HCT116 (cell line): ENCODE measurements at regions not wholly inside any gene's neighbourhood (a gene's known extent, or its start where the extent isn't known, plus 50 kb on each side); places are given as distances from the start of the nearest gene placed in this dataset.

ENCODE experiments used
- ATAC-seq: fragments of 200-7000 bp; cut with Tn5 transposase; 2 replicates; pipeline ENCODE4 v1.9.1; 2020; ENCODE audit warnings: mild to moderate bottlenecking, moderate library complexity
- BruUV-seq: library from RNA; stranded (reverse); fragments of 400-500 nt; replicated peaks from 2 replicates; lab custom pipeline; 2021; lab: Mats Ljungman, UMichigan
- CTCF ChIA-PET: fragments of 300-600 bp; sonication (Branson Sonifier 250); formaldehyde crosslinking; loops from one replicate; lab custom pipeline; 2021; ENCODE audit warnings: antibody characterized with exemption; lab: Charles Lee
- POLR2A ChIA-PET: fragments of 300-600, 350-600 bp; sonication (Branson Sonifier 250); formaldehyde crosslinking; loops from one replicate; lab custom pipeline; 2021; ENCODE audit warnings: antibody characterized with exemption; lab: Charles Lee
- RAD21 ChIA-PET, 2 experiments: fragments of 300-600 bp; sonication (Branson Sonifier 250); formaldehyde crosslinking; loops; one replicate each; lab custom pipeline; 2023; ENCODE audit warnings: low total read pairs in 2 of 2; ENCODE audit not compliant: uncharacterized antibody in 2 of 2, unreplicated experiment in 2 of 2, low non-redundant PET in 1 of 2; lab: Charles Lee
- DNase-seq: peaks from one replicate; pipeline ENCODE4 v3.0.0-alpha.2; 2010; ENCODE audit warnings: low read depth, low spot score
- H2AFZ ChIP-seq: fragments of 200-600 bp; shearing (Covaris generic), sonication (generic); 2 replicates; pipeline ENCODE4 v1.6.1; 2017; ENCODE audit warnings: low read depth, mixed run types, mixed read lengths, antibody characterized with exemption, low read length; ENCODE audit not compliant: poor library complexity, severe bottlenecking
- H3K27ac ChIP-seq: 2 replicates; pipeline ENCODE4 v1.5.1; 2012; ENCODE audit warnings: low read depth, low read length
- H3K27me3 ChIP-seq: fragments of 200-600 bp; sonication (generic); 2 replicates; pipeline ENCODE4 v1.6.1; 2016; ENCODE audit warnings: mixed run types, low read length, mixed read lengths; ENCODE audit not compliant: insufficient read depth
- H3K36me3 ChIP-seq, 2 experiments: fragments of 200-500 bp in 1 of 2; fragments of 200-600 bp in 1 of 2; sonication (Bioruptor generic) in 1 of 2; sonication (generic) in 1 of 2; 2 replicates each; pipeline versions ENCODE4 v1.5.1 to v1.6.1; 2014 to 2016; ENCODE audit warnings: low read length in 2 of 2, inconsistent platforms in 1 of 2, mixed read lengths in 1 of 2, mixed run types in 1 of 2; ENCODE audit not compliant: insufficient read depth in 2 of 2, control insufficient read depth in 1 of 2
- H3K4me1 ChIP-seq, 2 experiments: fragments of 200-600 bp in 1 of 2; sonication (generic) in 1 of 2; 2 replicates each; pipeline versions ENCODE4 v1.5.1 to v1.6.1; 2012 to 2017; ENCODE audit warnings: low read length in 2 of 2, inconsistent platforms in 1 of 2, mild to moderate bottlenecking in 1 of 2, mixed read lengths in 1 of 2, mixed run types in 1 of 2, moderate library complexity in 1 of 2; ENCODE audit not compliant: insufficient read depth in 2 of 2, control insufficient read depth in 1 of 2
- H3K4me2 ChIP-seq: fragments of 200-600 bp; sonication (generic); 2 replicates; pipeline ENCODE4 v1.6.1; 2017; ENCODE audit warnings: mixed run types, low read length, mixed read lengths
- H3K4me3 ChIP-seq, 2 experiments: fragments of 200-600 bp in 1 of 2; sonication (generic) in 1 of 2; replicated peaks in 1 of 2; 2 replicates each; pipeline ENCODE4 v1.5.1; 2011 to 2016; ENCODE audit warnings: low read length in 2 of 2, control low read depth in 1 of 2, low read depth in 1 of 2, mild to moderate bottlenecking in 1 of 2, mixed read lengths in 1 of 2, mixed run types in 1 of 2
- H3K79me2 ChIP-seq: fragments of 200-600 bp; sonication (generic); 2 replicates; pipeline ENCODE4 v1.6.1; 2017; ENCODE audit warnings: mild to moderate bottlenecking, mixed run types, low read length, moderate library complexity, mixed read lengths; ENCODE audit not compliant: insufficient read depth
- H3K9ac ChIP-seq: fragments of 200-600 bp; sonication (generic); 2 replicates; pipeline ENCODE4 v1.6.1; 2016; ENCODE audit warnings: low read length, mixed read lengths
- H3K9me2 ChIP-seq: fragments of 200-600 bp; sonication (generic), shearing (Covaris generic); 2 replicates; pipeline ENCODE4 v1.6.1; 2017; ENCODE audit warnings: mixed run types, mild to moderate bottlenecking, moderate library complexity; ENCODE audit not compliant: insufficient read depth
- H3K9me3 ChIP-seq, 2 experiments: fragments of 200-500 bp in 1 of 2; fragments of 200-600 bp in 1 of 2; sonication (Bioruptor generic) in 1 of 2; sonication (generic) in 1 of 2; 2 replicates each; pipeline ENCODE4 v1.6.1; 2014 to 2017; ENCODE audit warnings: low read length in 2 of 2, mixed read lengths in 2 of 2, inconsistent platforms in 1 of 2, low read depth in 1 of 2, mild to moderate bottlenecking in 1 of 2, mixed run types in 1 of 2, moderate library complexity in 1 of 2; ENCODE audit not compliant: control insufficient read depth in 1 of 2, insufficient read depth in 1 of 2
- H4K20me1 ChIP-seq: fragments of 200-600 bp; sonication (generic), shearing (Covaris generic); 2 replicates; pipeline ENCODE4 v1.6.1; 2017; ENCODE audit warnings: mixed run types, mild to moderate bottlenecking, moderate library complexity; ENCODE audit not compliant: insufficient read depth
- CBX3 ChIP-seq: IDR thresholded peaks from 2 replicates; pipeline ENCODE4 v1.6.1; 2012; ENCODE audit warnings: low read depth
- FOSL1 ChIP-seq: IDR thresholded peaks from 2 replicates; pipeline ENCODE4 v1.6.1; 2012; ENCODE audit warnings: low read depth
- POLR2AphosphoS5 ChIP-seq: IDR thresholded peaks from 2 replicates; pipeline ENCODE4 v1.6.1; 2011; ENCODE audit warnings: mild to moderate bottlenecking, low read depth, low read length, moderate library complexity
- RAD21 ChIP-seq: IDR thresholded peaks from 2 replicates; pipeline ENCODE4 v1.6.1; 2012; ENCODE audit warnings: low read depth, mild to moderate bottlenecking
- SIN3A ChIP-seq: IDR thresholded peaks from 2 replicates; pipeline ENCODE4 v1.6.1; 2012; ENCODE audit warnings: low read depth
- SP1 ChIP-seq: IDR thresholded peaks from 2 replicates; pipeline ENCODE4 v1.6.1; 2012; ENCODE audit warnings: low read depth
- TCF7L2 ChIP-seq: IDR thresholded peaks from 2 replicates; pipeline ENCODE4 v1.7.0; 2011; ENCODE audit warnings: borderline replicate concordance, inconsistent platforms; ENCODE audit not compliant: insufficient read depth, insufficient read length; ENCODE audit errors: extremely low read depth
- YY1 ChIP-seq: IDR thresholded peaks from 2 replicates; pipeline ENCODE4 v1.6.1; 2011; ENCODE audit warnings: low read length, low read depth, moderate library complexity, mild to moderate bottlenecking; ENCODE audit not compliant: insufficient replicate concordance; ENCODE audit errors: extremely low read depth
- intact Hi-C: fragments of 100-400 bp; cut with micrococcal nuclease; formaldehyde crosslinking; loops from 2 replicates; pipeline ENCODE4 v1.10.0; 2022

DNA sequence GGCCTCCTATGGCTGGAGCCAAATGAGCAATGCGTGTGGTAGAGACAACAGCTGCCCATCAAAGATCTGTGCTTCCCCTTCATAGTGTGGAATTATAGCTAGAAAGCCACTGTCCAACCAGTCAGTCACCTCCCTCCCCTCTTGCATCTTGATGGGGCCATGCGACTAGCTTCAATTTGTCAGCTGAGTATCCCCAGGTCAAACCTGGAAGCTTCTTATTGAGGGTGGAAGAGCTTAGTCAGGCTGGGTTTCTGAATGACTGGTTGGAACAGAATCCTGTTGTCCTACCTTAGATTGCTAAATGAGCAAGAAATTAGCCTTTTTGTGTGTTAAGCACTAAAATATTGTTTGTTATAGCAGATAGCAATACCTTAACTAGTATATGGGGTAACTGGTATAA is 625.4 kb downstream of the PTPRC start:
- Histone ChIP-seq H3K9me2 (no peaks in the 10 kb centered on the region), H3K27ac (no peak overlapping the region), H3K9me3 (no peaks in the 10 kb centered on the region), H3K4me2 (no peak overlapping the region), H3K4me3 (no peak overlapping the region), H3K36me3 (no peaks in the 10 kb centered on the region), H3K79me2 (no peaks in the 10 kb centered on the region), H4K20me1 (no peaks in the 10 kb centered on the region), H3K4me1 (no peaks in the 10 kb centered on the region), H3K9ac (no peak overlapping the region), H3K27me3 (no peaks in the 10 kb centered on the region), H2AFZ (no peak overlapping the region)
- BruUV-seq = no TSS peak
- RAD21 ChIA-PET = no interaction called here
- POLR2A ChIA-PET = no interaction called here
- TF ChIP-seq FOSL1 (no peak), SP1 (no peak), RAD21 (no peak), TCF7L2 (no peak), POLR2AphosphoS5 (no peak), YY1 (no peak)
- DNase-seq (no peak), ATAC-seq (no peak)
- CTCF ChIA-PET = no interaction called here
- intact Hi-C loops = no loop called here

GRCh38 chr1:199264911-199265310 is 626.1 kb downstream of the PTPRC start:
- BruUV-seq = no TSS peak
- Histone ChIP-seq H3K9ac (no peak overlapping the region), H3K9me3 (no peaks in the 10 kb centered on the region), H3K27me3 (no peaks in the 10 kb centered on the region), H3K4me1 (no peaks in the 10 kb centered on the region), H3K9me2 (no peaks in the 10 kb centered on the region), H3K4me3 (no peak overlapping the region), H3K4me2 (no peak overlapping the region), H3K79me2 (no peaks in the 10 kb centered on the region), H3K36me3 (no peaks in the 10 kb centered on the region), H2AFZ (no peak overlapping the region), H3K27ac (no peak overlapping the region), H4K20me1 (no peaks in the 10 kb centered on the region)
- CTCF ChIA-PET = no interaction called here
- intact Hi-C loops = no loop called here
- POLR2A ChIA-PET = no interaction called here
- no peak for ATAC-seq
- no peak for DNase-seq
- RAD21 ChIA-PET = no interaction called here
- no peak for TF ChIP-seq CBX3
- no peak for TF ChIP-seq SIN3A
- no peak for TF ChIP-seq TCF7L2
